K562 (cell line): ENCODE measurements at regions not wholly inside any gene's neighbourhood (a gene's known extent, or its start where the extent isn't known, plus 50 kb on each side); places are given as distances from the start of the nearest gene placed in this dataset.

ENCODE experiments used
- ATAC-seq: fragments of 200-7000 bp; cut with Tn5 transposase; 3 replicates; pipeline ENCODE4 v1.9.1; 2020; ENCODE audit warnings: moderate library complexity
- BruUV-seq: library from RNA; stranded (reverse); fragments of 400-500 nt; replicated peaks from 2 replicates; lab custom pipeline; 2021; lab: Mats Ljungman, UMichigan
- CTCF ChIA-PET: fragments of 300-600 bp; formaldehyde crosslinking; extraction: SDS; loops from one replicate; lab custom pipeline; 2021; ENCODE audit warnings: low intra/inter-chr PET ratio; lab: Yijun Ruan, JAX
- POLR2A ChIA-PET: fragments of 300-600, 350-650 bp; sonication (Branson Sonifier 250); formaldehyde crosslinking; extraction: SDS; loops from one replicate; lab custom pipeline; 2021; ENCODE audit warnings: antibody characterized with exemption, inconsistent platforms; lab: Yijun Ruan, JAX
- DNase-seq, 4 experiments: peaks; one replicate each; pipeline versions ENCODE4 v3.0.0 to v3.0.0-alpha.2; 2011 to 2018; ENCODE audit warnings: low spot score in 3 of 4, mixed read lengths in 3 of 4; ENCODE audit errors: extremely low read depth in 1 of 4
- FAIRE-seq: peaks from 2 replicates; lab custom pipeline; 2011; peaks lifted over from hg19 to GRCh38; lab: Jason Lieb, UNC
- H2AFZ ChIP-seq: 2 replicates; pipeline ENCODE4 v1.6.0; 2011; ENCODE audit warnings: low read depth, low read length, control low read depth, inconsistent platforms
- H3K27ac ChIP-seq: fragments of 200-600 bp; 3 replicates; pipeline ENCODE4 v1.8.0; 2011; ENCODE audit warnings: low read depth, mild to moderate bottlenecking, control low read depth, inconsistent platforms, low read length, moderate library complexity, mixed read lengths; ENCODE audit errors: extremely low read depth
- H3K27me3 ChIP-seq, 2 experiments: fragments of 300-600 bp in 1 of 2; 2 replicates in 1 of 2; 3 replicates in 1 of 2; pipeline versions ENCODE4 v1.6.0 to v1.8.0; 2011; ENCODE audit warnings: inconsistent platforms in 2 of 2, low read length in 2 of 2, mild to moderate bottlenecking in 1 of 2, mixed read lengths in 1 of 2, moderate library complexity in 1 of 2; ENCODE audit not compliant: control insufficient read depth in 2 of 2, insufficient read depth in 2 of 2
- H3K36me3 ChIP-seq: fragments of 300-600 bp; 3 replicates; pipeline ENCODE4 v1.8.0; 2011; ENCODE audit warnings: mild to moderate bottlenecking, low read length, inconsistent platforms; ENCODE audit not compliant: control insufficient read depth, insufficient read depth
- H3K4me1 ChIP-seq, 2 experiments: fragments of 200-600 bp in 1 of 2; replicated peaks in 1 of 2; 2 replicates in 1 of 2; 3 replicates in 1 of 2; pipeline versions ENCODE4 v1.5.1 to v1.8.0; 2011; ENCODE audit warnings: inconsistent platforms in 2 of 2, low read length in 2 of 2, mild to moderate bottlenecking in 1 of 2, mixed read lengths in 1 of 2, moderate library complexity in 1 of 2; ENCODE audit not compliant: control insufficient read depth in 2 of 2, insufficient read depth in 2 of 2
- H3K4me2 ChIP-seq: 2 replicates; pipeline ENCODE4 v1.6.1; 2011; ENCODE audit warnings: low read length, control low read depth, inconsistent platforms, mixed read lengths; ENCODE audit not compliant: insufficient read depth
- H3K4me3 ChIP-seq: fragments of 200-600 bp; sonication (generic), shearing (Covaris generic); 2 replicates; pipeline ENCODE4 v1.5.1; 2016; ENCODE audit warnings: control low read depth, inconsistent platforms
- H3K79me2 ChIP-seq: fragments of 200-600 bp; 3 replicates; pipeline ENCODE4 v1.8.0; 2011; ENCODE audit warnings: low read length, inconsistent platforms; ENCODE audit not compliant: control insufficient read depth, insufficient read depth
- H3K9ac ChIP-seq, 2 experiments: 2 replicates each; pipeline versions ENCODE4 v1.6.0 to v1.6.1; 2011; ENCODE audit warnings: low read depth in 2 of 2, low read length in 2 of 2, control low read depth in 1 of 2, inconsistent platforms in 1 of 2, mild to moderate bottlenecking in 1 of 2, mixed read lengths in 1 of 2; ENCODE audit not compliant: insufficient read depth in 1 of 2
- H3K9me1 ChIP-seq: one replicate; pipeline ENCODE4 v1.6.0; 2011; ENCODE audit warnings: inconsistent platforms, mild to moderate bottlenecking, low read length, moderate library complexity; ENCODE audit not compliant: control insufficient read depth, insufficient read depth
- H3K9me3 ChIP-seq: replicated peaks from 2 replicates; pipeline ENCODE4 v1.5.1; 2011; ENCODE audit warnings: low read depth, low read length, inconsistent platforms; ENCODE audit not compliant: control insufficient read depth, insufficient read depth
- H4K20me1 ChIP-seq: replicated peaks from 2 replicates; pipeline ENCODE4 v1.6.1; 2011; ENCODE audit warnings: low read length, inconsistent platforms, mixed read lengths; ENCODE audit not compliant: control insufficient read depth, insufficient read depth
- NONO ChIP-seq, 2 experiments: fragments of 200-400 bp in 1 of 2; fragments of 450-650 bp in 1 of 2; formaldehyde crosslinking in 1 of 2; IDR thresholded peaks; 2 replicates each; pipeline ENCODE4 v1.6.1; 2017; ENCODE audit warnings: low read depth in 2 of 2, mild to moderate bottlenecking in 2 of 2, moderate library complexity in 2 of 2, low read length in 1 of 2
- ZNF175 ChIP-seq: fragments of 200-800 bp; sonication (Bioruptor generic); IDR thresholded peaks from 2 replicates; pipeline ENCODE4 v1.6.1; 2016; ENCODE audit warnings: low read depth, mild to moderate bottlenecking, missing genetic modification characterization, missing compliant biosample characterization
- ZNF23 ChIP-seq: fragments of 250-450 bp; sonication (Bioruptor Pico); IDR thresholded peaks from 2 replicates; pipeline ENCODE4 v1.4.0; 2020; ENCODE audit warnings: mild to moderate bottlenecking
- WGBS: fragments of 100-300 bp; shearing (Covaris generic); methylation state at CpG from one replicate; pipeline ENCODE4 v1.1.6; 2016; ENCODE audit warnings: low coverage, mixed read lengths; ENCODE audit not compliant: insufficient coverage; ENCODE audit errors: missing lambda C conversion rate; 5-methylcytosine and 5-hydroxymethylcytosine counted together
- in situ Hi-C: fragments of 300-500 bp; cut with MboI; formaldehyde crosslinking; loops from 4 replicates; pipeline ENCODE4 v1.15.0; 2018; ENCODE audit warnings: inconsistent platforms, mixed read lengths
- intact Hi-C: fragments of 100-400 bp; cut with micrococcal nuclease; formaldehyde crosslinking; loops from 2 replicates; pipeline ENCODE4 v1.14.2; 2022

DNA sequence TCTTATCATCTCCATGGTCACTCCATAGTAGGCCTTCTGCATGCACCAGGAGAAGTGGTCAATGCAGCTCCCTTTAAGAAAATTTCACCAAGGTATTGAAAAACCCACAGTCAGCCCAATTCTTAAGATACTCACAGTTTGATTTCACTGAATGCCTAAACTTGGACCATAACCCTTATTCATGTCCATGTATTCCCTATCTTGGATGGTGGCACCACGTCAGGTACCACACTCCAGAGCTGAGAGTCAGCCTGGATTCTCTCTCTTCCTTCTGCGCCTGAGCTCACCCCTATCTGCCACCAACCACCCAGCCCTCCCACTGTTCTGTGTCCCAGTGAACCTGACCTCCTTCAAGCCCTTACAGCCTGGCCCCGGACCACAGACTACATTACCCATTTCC, 183.2 kb upstream of the NR2F2 start:
- H4K20me1 ChIP-seq, result no peaks in the 10 kb centered on the region
- in situ Hi-C loops, result no loop called here
- ChIA-PET POLR2A (interaction anchor here (1.2 kb wide), 1 partner anchor 11 kb away, joined by 3 read pairs; no protein-coding TSS in a partner anchor), CTCF (no interaction called here)
- ATAC-seq (peak; percentile 54; the same call in 2 of the 3 replicates), DNase-seq (no peak), FAIRE-seq (no peak)
- no peak overlapping the region for H3K4me3 ChIP-seq
- no peak overlapping the region for H3K4me2 ChIP-seq
- intact Hi-C loops, result no loop called here
- BruUV-seq, result no TSS peak
- no peaks in the 10 kb centered on the region for H3K9me1 ChIP-seq
- no peaks in the 10 kb centered on the region for H3K79me2 ChIP-seq
- no peaks in the 10 kb centered on the region for H3K36me3 ChIP-seq
- no peaks in the 10 kb centered on the region for H3K9me3 ChIP-seq
- no peak overlapping the region for H3K27ac ChIP-seq
- H3K4me1 ChIP-seq, result no peaks in the 10 kb centered on the region
- WGBS, result 30% methylated on average over 3 of the region's 3 CpGs
- H3K9ac ChIP-seq, result no peak overlapping the region
- TF ChIP-seq ZNF23 (CRISPR knock-in tag), result no peak
- TF ChIP-seq ZNF175, result peak; percentile 91
- 0 out of 2 replicates have a peak overlapping the region, but pooled peaks have one; percentile 2 for H2AFZ ChIP-seq
- no peaks in the 10 kb centered on the region for H3K27me3 ChIP-seq

DNA sequence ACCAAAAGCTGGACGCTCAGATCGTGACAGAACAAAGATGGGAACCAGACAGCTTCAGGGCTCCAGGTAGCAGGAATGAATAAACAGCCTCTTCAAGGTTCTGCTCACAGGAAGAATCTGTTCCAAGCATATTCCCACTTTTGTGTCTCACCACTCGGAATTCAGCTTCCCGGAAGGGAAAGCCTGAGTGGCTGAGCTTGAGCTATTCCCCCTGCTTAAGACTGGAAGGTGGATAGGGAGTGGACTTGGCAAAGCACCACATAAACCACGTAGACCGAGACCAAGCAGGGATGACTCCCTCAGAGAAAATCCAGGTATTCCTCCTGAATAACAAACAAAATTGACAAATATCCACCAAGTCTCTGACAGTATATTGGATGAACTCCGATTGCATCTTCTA, 180.2 kb upstream of the NR2F2 start:
- Histone ChIP-seq H4K20me1 (no peaks in the 10 kb centered on the region), H3K4me1 (no peaks in the 10 kb centered on the region), H3K4me2 (no peak overlapping the region), H3K27me3 (no peaks in the 10 kb centered on the region), H3K36me3 (no peaks in the 10 kb centered on the region), H3K27ac (no peak overlapping the region), H3K9me1 (no peaks in the 10 kb centered on the region), H3K9me3 (no peaks in the 10 kb centered on the region), H3K9ac (0 out of 4 replicates have a peak overlapping the region, but pooled peaks of 1 of the 2 experiments have one; percentile 23), H3K4me3 (no peak overlapping the region), H3K79me2 (no peaks in the 10 kb centered on the region), H2AFZ (no peak overlapping the region)
- BruUV-seq, result no TSS peak
- no peak for TF ChIP-seq NONO (IDR thresholded peaks at IDR 0.05; ENCODE audit: low read depth in 2 of 2, low read length in 1 of 2)
- intact Hi-C loops, result no loop called here
- in situ Hi-C loops, result no loop called here
- ATAC-seq (no peak), DNase-seq (no peak), FAIRE-seq (no peak)
- CTCF ChIA-PET, result no interaction called here
- WGBS, result 81% methylated on average over 7 of the region's 7 CpGs
- POLR2A ChIA-PET, result interaction anchor here (0.7 to 1.5 kb wide), 3 partner anchors 15 to 52 kb away, joined by 3 to 4 read pairs (median 3); no protein-coding TSS in a partner anchor
